HG03097 (cell line): ENCODE measurements at regions not wholly inside any gene's neighbourhood (a gene's known extent, or its start where the extent isn't known, plus 50 kb on each side); places are given as distances from the start of the nearest gene placed in this dataset.

Experiments
- ATAC-seq: cut with Tn5 transposase; IDR thresholded peaks from one replicate; pipeline ENCODE4 v1.9.1; 2021; ENCODE audit not compliant: unreplicated experiment, low FRiP score

DNA sequence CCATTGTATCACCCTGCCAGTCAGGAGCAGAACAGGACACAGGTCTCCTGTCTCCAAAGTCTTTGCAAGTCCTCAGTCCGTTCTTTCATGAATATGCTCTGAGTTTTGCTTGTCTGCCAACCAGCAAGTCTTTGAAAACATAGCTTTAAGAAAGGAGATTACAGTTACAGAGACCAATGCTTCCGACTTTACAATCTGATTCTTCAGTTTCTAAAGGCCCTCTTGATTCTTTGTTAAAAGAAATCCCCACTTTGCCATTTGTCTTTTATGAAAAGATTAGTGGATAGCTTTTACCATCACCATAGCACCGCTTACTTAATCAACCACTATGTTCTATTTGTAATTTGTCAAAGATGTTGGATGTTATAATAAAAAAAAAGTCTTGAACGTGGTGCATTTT lies 562.8 kb upstream of the BTBD3 start:
- ATAC-seq, result no peak

GRCh38 chr20:11355345-11355744 lies 562.3 kb upstream of the BTBD3 start:
- ATAC-seq, result no peak

DNA sequence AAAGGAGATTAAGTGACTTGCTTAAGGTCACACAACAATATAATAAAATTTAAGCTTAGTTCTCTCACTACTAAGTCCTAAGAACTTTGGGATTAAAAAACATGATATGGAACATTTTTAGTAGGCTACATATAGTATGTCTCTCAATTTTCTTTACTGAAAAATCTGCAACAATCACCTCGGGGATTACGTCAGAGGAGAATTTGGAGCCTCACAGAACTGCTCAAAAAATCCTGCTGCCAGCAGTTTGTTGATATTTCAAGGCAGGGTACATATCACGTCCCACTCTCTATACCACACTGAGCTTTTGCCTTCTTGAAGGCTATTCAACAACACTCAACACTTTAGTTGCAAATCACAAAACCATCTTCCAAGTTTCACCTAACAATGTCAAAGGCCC lies 561.6 kb upstream of the BTBD3 start:
- ATAC-seq, result no peak

- no peak for ATAC-seq
Observed at GRCh38 chr20:11362450-11362849, 555.2 kb upstream of the BTBD3 start.

DNA sequence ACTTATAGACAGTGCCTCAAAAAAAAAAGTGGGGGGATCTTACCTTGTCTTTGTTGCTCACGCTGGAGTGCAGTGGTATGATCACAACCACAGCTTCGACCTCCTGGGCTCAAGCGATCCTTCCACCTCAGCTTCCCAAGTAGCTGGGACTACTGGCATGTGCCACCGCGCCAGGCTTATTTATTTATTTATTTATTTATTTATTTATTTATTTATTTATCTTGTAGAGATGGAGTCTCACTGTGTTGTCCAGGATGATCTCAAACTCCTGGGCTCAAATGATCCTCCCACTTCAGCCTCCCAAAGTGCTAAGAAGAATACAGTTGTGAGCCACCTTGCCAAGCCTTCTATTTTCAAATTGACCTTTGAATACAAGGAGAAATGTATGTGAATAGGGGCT lies 553.0 kb upstream of the BTBD3 start:
- no peak for ATAC-seq

GRCh38 chr20:11366660-11367059 lies 551.0 kb upstream of the BTBD3 start:
- no peak for ATAC-seq

GRCh38 chr20:11368499-11368898 lies 549.2 kb upstream of the BTBD3 start:
- no peak for ATAC-seq

DNA sequence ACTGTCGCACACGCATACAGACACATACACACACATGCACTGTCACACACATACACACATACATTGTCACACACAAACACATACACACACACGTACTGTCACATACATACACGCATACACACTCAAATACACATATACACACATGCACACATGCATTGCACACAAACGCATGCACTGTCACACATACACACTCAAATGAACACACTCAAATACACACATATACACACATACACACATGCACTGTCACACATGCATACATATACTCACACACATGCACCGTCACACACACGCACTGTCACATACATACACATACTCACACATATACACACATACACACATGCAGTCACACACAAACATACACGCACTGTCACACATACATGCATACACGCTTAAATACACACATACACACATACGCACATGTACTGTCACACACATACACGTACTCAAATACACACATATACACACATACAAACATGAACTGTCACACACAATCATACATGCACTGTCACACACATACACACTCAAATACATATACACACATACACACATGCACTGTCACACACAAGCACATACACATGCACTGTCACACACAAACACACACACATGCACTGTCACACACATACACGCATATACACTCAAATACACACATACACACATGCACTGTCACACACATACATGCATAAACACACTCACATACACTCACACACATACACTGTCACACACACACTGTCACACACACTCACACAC lies 548.6 kb upstream of the BTBD3 start:
- no peak for ATAC-seq

GRCh38 chr20:11371831-11372230 lies 545.9 kb upstream of the BTBD3 start:
- no peak for ATAC-seq

- ATAC-seq, result no peak
Observed at GRCh38 chr20:11372876-11373790, 544.6 kb upstream of the BTBD3 start.

GRCh38 chr20:11375335-11375734 lies 542.4 kb upstream of the BTBD3 start:
- no peak for ATAC-seq

GRCh38 chr20:11375966-11376365 lies 541.7 kb upstream of the BTBD3 start:
- no peak for ATAC-seq

DNA sequence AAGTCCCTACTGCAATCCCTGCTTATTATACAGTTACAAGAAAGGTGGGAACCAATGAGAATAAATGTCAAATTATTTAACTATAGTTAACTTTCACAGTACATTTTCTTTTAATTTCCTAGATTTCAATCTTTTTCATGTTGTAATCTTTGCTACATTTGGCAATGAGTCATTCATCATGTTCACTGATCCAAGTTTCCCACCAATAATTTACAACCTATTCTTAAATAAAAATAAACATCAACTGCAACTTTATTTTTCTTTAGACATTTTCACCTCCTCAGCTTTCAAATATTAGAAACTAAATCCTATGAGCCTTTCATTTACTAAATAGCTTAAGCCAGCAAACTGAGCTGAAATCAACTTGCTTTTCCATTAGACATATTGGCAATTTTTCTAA lies 541.3 kb upstream of the BTBD3 start:
- ATAC-seq, result no peak

DNA sequence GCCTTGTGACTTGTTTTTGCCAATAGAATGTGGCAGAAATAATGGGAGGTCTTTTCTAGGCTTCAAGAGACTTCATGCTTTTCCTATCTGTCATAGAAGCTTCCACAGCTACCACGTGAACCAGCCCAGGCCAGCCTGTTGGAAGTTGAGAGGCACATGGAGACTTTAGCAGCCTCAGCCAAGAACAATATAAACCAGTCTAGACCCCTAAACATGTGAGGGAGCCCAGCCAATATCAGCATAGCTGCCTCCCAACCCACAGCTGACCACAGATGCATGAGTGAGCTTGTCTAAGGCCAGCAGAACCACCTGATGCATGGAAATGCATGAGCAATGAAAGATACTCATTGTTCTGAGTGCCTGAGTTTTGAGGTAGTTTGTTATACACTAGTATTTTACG lies 540.7 kb upstream of the BTBD3 start:
- no peak for ATAC-seq

DNA sequence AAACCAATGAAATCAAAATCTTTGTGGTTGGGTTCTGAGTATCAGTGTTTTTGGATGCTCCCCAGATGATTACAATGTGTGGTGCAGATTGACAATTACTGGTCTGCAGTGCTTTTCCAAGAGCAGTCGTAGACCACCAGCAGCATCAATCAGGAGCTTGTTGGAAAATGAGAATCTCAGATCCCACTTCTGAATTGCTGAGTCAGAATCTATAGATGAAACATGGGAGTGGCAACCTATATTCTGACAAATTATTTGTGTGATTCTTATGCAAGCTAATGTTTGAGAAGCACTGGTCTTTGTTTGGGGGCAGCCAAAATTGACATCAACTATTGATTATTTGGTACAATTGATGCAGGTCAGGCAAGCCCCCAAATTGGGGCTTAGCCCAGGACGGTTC lies 539.9 kb upstream of the BTBD3 start:
- no peak for ATAC-seq

DNA sequence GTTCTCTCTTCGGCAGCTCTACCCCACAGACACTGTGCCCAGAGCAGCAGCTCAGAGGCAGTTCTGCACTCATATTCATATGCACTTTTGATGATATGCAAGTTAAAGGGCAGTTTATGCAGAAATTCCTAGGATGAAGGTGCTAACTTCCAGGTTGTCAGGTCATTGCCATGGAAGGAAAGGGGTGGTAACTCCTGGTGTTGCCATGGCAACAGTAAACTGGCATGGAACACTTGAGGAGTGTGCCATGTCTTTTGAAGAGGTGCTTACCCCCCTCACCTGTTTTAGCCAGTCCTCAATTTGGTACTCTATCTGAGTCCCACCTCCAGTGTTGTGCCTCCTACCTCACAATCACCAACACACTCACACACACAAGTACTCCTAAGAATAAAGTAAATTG lies 539.4 kb upstream of the BTBD3 start:
- ATAC-seq, result no peak

DNA sequence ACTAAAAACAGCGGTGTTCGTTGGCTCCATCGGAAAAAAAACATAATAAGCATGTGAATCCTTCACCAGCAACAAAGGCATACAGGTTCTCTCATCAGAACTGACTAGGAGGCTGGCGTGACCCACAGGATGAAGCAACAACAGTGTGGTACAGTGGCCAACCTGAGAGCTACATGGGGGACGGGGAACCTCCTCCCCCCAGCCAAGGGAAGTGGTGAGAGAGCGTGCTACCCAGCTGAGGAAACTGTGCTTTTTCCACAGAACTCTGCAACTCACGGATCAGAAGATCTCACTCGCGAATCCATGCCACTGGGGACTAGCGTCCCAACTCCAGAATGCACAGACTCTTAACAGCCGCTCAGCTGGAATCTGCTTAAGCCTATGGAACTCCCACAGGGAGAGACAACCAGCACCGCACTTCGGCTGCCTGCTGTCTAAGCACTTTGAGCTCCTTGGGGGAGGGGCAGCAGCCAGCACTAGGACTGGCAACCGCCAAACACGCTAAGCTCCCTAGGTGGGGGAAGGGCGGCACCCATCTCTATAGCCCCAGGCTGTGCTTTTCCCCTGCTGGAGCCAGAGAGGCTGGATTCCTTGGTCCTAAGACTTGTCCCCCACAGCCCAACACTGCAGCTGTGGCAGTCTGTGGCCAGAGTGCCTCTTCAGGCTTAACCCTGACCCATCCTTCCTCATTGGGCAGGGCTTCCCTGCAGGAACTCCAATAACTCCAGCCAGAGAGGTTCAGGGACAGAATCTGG lies 538.3 kb upstream of the BTBD3 start:
- no peak for ATAC-seq

DNA sequence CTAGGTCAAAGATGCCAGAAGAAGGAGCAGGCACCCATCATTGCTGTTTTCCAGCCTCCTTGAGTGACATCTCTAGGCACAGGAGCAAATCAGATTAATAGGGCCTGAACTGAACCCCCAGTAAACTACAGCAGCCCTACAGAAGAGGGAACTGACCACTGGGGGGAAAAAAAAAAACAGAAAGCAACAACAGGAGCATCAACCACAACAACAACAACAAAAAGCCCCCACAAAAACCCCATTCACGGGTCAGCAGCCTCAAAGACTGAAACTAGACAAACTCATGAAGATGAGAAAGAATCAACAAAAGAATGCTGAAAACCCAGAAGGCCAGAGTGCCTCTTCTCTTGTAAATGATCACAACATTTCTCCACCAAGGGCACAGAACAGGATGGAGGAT lies 537.4 kb upstream of the BTBD3 start:
- ATAC-seq, result peak; percentile 59

GRCh38 chr20:11387189-11387754 lies 530.4 kb upstream of the BTBD3 start:
- ATAC-seq, result no peak

- ATAC-seq, result no peak
Observed at GRCh38 chr20:11389186-11389585, 528.5 kb upstream of the BTBD3 start.

DNA sequence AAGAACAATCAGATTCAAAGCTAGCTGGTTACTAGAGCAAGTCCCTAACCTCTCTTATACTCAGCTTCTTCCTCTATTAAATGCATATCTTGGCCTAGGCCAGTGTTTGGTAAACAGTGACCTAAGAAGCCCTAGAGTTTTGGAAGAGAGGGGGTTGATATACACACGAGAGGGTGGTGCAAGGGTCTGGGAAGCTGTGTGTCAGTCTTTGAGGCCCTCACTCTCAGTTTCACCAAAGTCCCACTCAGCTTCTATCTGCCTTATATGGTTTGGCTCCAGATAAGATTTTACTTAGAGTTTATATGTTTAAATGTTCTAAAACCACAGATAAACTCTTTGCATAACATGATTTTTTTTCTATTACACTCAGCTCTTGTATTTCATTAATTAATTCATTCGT lies 526.1 kb upstream of the BTBD3 start:
- ATAC-seq, result no peak
